Posterior cingulate gyrus (tissue), 11 donors: ENCODE measurements at regions not wholly inside any gene's neighbourhood (a gene's known extent, or its start where the extent isn't known, plus 50 kb on each side); places are given as distances from the start of the nearest gene placed in this dataset.
A peak's percentile ranks its signal among the peaks of the same experiment; 100 is the strongest.

ENCODE experiments used
- DNase-seq, 10 donors: peaks; one replicate each; pipeline versions ENCODE4 v3.0.0 to v3.0.0-alpha.2; 2020 to 2021; ENCODE audit warnings: mixed read lengths in 3 of 10
- intact Hi-C: fragments of 100-400 bp; cut with DNase I; formaldehyde crosslinking; loops from one replicate; pipeline ENCODE4 v1.15.1; 2023

DNA sequence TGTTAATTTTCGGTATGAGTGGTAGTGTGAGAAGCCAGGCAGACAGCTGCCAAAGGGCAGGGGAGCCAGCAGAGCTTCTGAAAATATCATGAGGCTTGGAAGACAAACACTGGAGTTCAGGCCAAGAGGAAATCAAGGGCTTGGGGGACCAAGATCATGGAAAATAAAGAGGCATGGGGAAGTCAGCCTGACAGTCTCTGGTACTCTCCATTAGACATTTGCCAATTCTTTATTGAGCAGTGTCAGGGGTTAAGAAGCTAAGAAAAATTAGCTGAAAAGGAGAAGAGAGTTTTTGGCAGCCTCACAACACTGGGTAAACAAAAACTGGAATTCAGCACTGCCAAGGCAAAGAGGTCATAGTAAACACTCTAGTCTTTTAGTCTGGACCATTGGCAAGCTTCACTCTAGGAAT lies 612.7 kb downstream of the EPHA4 start:
- DNase-seq: no peak
- intact Hi-C loops: no loop called here

GRCh38 chr2:220961143-220961860 lies 610.8 kb downstream of the EPHA4 start:
- intact Hi-C loops: no loop called here
- peak in 4 of 10 donors; percentile 13 to 65 (median 20) for DNase-seq

DNA sequence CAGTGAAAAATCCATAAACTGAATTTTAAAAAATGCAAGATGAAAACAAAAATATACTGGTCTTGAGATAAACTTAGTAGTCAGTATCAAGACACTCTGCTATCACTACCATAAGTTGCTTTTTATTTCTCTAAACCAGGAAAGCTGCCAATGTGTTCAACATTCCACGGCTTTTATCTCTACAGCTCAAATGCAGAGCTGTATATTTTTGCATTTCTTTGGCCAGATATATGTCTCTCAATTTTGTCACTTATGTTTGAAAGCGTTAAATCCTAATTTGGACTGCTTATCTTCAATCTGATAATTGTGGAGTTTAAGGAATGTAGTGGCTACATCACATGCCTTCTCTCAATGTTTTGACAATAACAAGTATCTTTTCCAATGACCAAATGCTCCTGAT lies 609.5 kb downstream of the EPHA4 start:
- intact Hi-C loops: no loop called here
- DNase-seq: no peak

GRCh38 chr2:220963076-220963475 lies 609.0 kb downstream of the EPHA4 start:
- intact Hi-C loops: no loop called here
- DNase-seq: no peak

- DNase-seq: no peak
- intact Hi-C loops: no loop called here
Observed at GRCh38 chr2:220963930-220964329, 608.2 kb downstream of the EPHA4 start.

- intact Hi-C loops: no loop called here
- no peak for DNase-seq
Observed at GRCh38 chr2:220966636-220967035, 605.5 kb downstream of the EPHA4 start.

DNA sequence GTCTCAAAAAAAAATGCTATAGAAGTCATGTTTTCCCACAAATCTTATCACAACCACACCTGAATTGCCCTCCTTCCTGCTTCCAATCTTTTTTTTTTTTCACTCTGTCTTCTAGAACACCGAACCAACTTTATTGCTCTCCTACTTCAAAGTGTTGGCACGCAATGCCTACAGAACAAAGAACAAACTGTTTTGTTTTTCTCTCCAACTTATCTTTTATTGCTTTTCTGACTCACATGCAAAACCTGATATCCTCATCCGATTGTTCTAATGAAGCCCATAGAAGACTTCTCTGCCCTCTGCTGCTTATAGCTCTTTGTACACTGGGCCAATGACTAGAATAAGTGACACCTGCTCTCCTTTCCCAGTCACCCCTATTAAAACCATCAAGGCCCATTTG lies 602.8 kb downstream of the EPHA4 start:
- no peak for DNase-seq
- intact Hi-C loops: no loop called here

DNA sequence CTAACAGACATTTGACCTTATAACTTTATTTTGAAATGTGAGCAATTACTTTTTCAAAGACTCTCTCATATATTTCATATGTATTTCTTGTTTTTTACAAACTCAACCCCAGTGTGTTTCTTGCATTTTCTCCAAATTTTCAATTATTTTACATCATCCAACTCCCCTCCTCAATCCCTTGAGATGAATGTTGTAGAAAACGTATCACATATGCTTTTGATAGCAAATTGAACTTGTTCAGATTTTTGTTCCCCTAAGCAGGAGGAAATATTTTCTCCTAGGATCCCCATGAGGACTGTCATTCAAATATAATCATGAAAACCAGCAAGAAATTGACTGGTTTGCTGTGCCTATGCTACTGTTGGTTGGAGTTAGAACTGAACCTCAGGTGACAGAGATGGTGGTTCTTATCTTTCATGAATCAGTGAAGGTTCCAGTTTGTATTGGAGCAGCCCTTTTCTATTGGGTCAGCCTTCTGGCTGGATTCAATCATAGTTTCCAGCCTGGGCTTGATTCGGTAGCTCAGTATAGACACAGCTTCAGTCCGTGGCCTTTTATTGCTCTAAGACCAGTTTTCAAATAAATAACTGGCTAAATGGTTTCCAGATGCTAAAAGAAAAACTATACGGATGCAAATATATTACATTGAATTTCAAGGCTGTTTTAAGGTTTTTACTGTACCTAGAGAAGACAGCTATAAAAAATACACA lies 591.0 kb downstream of the EPHA4 start:
- DNase-seq: no peak
- intact Hi-C loops: no loop called here

DNA sequence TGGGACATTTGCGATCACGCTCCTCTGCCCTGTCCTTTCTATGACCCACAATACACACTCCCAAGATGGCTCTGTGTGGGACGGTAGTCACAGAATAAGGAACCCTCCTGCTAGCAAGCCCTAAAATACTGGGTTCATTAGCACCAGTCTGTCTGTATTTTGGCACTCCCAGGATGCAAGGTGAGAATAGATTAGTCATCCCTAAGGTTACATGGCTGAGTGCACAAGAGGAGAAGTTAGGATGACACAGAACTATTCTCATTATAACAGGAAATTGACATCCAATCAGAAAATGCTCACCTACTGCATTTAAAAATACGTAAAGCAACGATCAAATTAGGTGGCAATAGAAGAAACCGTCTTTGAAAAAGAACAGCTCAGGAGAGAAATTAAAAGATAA lies 590.2 kb downstream of the EPHA4 start:
- DNase-seq: no peak
- intact Hi-C loops: no loop called here

DNA sequence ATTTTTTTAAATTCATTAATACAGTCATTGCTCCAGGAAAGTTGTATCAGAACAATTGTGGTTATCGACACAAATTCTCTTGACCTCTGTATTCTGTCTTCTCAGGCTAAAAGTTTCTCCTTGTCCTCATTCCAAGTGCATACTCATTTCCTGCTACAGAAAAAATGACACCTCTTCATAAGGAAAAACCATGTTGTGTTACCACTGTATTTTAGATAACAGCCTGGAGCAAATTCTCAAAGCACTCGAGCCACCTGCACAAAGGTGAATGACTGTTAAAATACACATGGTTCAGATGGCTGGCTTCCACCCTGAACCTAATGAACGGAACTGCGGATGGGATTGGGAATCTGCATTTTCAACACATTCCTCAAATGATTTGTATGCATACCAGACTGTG lies 586.5 kb downstream of the EPHA4 start:
- intact Hi-C loops: no loop called here
- no peak for DNase-seq

DNA sequence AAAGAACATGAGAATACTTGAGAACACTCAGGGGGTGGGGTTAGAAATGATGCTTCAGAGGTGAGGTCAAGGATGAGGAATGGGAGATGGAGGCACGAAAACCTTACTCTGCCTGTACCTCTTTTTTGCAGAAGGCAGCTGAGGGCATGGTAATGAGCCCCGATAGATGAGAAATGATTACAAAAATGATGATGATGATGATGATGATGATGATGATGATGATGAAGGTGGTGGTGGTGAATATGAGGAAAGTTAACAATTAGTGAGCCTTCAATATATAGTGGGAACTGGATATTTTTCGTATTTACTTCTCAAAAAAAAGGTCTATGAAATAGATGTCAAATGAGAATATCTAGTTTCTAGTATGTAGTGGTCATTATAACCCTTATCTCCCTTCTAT lies 584.3 kb downstream of the EPHA4 start:
- no peak for DNase-seq
- intact Hi-C loops: no loop called here

DNA sequence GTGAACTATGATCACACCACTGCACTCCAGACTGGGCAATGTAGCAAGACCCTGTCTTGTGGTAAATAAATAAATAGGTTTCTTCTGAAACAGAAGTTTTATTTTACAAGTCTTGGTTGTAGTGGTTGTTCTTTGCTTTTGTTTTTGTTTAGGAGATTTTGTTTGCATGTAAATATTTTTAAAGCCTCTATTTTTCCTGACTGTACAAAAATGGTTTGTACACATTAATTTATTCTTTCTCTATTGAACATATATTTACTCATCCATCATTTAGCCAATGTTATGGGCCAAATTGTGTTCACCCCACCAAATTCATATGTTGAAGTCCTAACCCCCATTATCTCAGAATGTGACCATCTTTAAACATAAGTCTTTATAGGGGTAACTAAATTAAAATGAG lies 580.1 kb downstream of the EPHA4 start:
- DNase-seq: no peak
- intact Hi-C loops: no loop called here

DNA sequence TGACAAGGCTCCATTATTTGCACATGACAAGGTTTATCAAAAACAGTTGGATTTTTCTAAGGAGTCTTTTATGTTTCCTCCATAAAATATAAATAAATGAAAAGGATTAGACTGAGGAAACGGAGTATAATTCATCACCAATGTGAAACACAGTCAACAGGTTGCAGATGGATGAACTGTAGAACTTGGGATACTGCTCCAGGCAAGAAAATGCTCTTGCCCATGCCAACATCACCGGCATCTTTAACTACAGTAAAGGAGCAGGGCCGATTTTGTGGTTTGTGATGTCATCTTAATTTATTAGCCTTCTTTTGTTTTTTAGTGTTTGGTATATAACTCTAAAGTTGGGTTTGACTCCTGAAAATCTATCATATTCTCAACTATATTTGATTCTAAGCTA lies 577.3 kb downstream of the EPHA4 start:
- intact Hi-C loops: no loop called here
- no peak for DNase-seq

- intact Hi-C loops: no loop called here
- DNase-seq: no peak
Observed at GRCh38 chr2:220995581-220995980, 576.5 kb downstream of the EPHA4 start.

GRCh38 chr2:220998156-220998555 lies 573.9 kb downstream of the EPHA4 start:
- intact Hi-C loops: no loop called here

GRCh38 chr2:220999356-220999755 lies 572.7 kb downstream of the EPHA4 start:
- no peak for DNase-seq
- intact Hi-C loops: no loop called here

More at GRCh38 chr2:220998156-220998555, 573.9 kb downstream of the EPHA4 start:
- DNase-seq: no peak

GRCh38 chr2:221001381-221001801 lies 570.7 kb downstream of the EPHA4 start:
- no peak for DNase-seq
- intact Hi-C loops: no loop called here

- DNase-seq: no peak
- intact Hi-C loops: no loop called here
Observed at GRCh38 chr2:221002101-221002685, 569.9 kb downstream of the EPHA4 start.

DNA sequence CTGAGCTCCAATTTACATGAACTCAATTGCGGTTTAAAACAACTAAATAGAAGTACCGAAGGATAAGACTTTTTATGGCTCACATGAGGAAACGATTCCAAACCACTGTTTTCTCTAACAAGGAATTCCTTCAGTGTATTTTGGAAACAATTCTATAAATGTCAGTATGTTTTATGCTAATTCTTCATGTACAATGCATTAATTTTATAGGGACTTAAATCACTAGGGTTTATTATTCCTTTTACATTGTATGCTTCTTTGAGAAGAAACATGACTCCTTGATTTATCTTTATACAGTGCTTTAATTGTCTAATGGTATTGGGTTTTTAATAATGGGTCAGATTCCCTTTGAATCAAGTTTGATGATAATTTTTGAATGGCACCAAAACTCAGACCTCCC lies 566.8 kb downstream of the EPHA4 start:
- DNase-seq: no peak
- intact Hi-C loops: no loop called here

GRCh38 chr2:221006084-221006483 lies 566.0 kb downstream of the EPHA4 start:
- no peak for DNase-seq
- intact Hi-C loops: no loop called here

GRCh38 chr2:221016551-221016950 lies 555.6 kb downstream of the EPHA4 start:
- intact Hi-C loops: no loop called here

DNA sequence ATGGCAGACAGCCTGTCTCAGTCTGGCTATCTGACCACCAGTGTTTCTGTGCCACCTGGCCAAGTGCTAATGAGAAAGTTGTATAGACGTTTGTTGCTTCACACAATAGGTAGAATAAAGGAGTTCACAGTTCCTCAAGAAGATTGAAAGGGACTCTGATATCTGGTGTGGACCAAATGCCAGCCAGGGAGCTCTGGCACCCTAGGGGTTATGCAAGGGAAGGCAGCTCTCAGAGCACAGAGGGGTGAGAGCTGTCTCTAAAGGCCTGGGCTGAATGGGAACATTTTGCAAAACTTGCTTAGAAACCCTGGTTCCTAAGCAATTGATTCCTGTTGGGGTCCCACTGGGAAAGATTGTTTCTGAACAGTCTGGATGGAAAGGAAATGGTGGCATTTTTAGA lies 553.8 kb downstream of the EPHA4 start:
- intact Hi-C loops: no loop called here
- no peak for DNase-seq

More at GRCh38 chr2:221016551-221016950, 555.6 kb downstream of the EPHA4 start:
- DNase-seq: no peak
